Activated CD4-positive, alpha-beta T cell treated with anti-CD3 and anti-CD28 coated beads, Interleukin-2, Interleukin-6, amounts not matched to agents 100 ng/mL and 50 ng/mL, durations not matched to agents 16 hours and 8 hours (primary cell): ENCODE measurements at regions not wholly inside any gene's neighbourhood (a gene's known extent, or its start where the extent isn't known, plus 50 kb on each side); places are given as distances from the start of the nearest gene placed in this dataset.
A peak's percentile ranks its signal among the peaks of the same experiment; 100 is the strongest.

Source experiments
- DNase-seq: peaks from one replicate; pipeline ENCODE4 v3.0.0-alpha.2; 2020

DNA sequence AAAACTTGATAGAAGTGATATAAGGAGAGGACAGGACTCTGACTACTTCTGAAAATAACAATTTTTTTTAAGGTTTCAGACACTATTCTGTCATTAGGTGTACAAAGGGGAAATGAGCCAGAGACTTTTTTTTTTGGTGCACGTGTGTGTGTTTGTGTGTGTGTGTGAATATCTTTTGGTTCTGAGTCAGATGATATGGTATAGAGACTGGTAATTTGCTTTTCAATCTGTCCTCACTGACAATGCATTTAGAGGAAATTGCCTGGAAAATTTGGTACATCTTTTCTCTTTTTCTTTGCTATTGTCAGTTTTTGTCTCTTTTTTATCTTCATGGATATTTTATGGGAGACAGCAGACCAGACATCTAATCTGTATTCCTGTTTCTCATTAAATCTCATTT lies 59.3 kb downstream of the DDIT4L start:
- DNase-seq, result no peak

DNA sequence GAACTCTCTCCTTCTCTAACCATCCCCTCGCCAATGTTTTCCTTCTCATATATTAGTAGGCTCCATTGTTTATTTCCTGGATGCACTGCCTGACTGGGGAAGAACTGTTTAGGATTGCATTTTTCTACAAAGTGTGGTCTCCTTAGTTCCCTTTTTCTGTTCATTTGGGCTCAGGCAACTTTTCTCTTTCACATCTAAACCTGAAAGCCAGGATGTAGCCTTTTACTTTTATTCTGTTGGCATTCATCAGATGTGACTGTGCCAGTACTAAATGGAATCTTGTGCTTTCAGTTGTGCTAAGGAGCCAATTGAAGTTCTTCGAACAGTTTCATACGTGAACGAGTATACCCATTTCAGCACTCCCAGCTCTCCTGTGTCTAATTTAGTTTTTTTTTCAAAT lies 59.8 kb downstream of the DDIT4L start:
- DNase-seq, result no peak

DNA sequence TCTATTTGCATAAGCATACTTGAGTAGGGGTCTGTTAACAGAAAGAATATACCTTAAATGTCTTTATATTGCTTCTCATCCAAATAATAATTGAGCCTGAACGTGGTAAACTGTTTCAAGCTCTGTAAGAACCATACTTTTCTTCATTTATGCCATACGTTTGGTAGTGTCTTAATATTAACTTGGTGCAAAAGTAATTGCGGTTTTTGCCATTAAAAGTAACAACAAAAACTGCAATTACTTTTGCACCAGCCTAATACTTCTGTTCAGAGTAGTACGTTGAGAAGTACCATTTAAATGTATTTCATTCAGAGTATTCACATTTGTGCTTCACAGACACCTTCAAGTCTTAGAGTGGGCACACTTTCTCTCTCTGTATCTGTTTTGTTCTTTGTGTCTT lies 60.5 kb downstream of the DDIT4L start:
- DNase-seq, result no peak

DNA sequence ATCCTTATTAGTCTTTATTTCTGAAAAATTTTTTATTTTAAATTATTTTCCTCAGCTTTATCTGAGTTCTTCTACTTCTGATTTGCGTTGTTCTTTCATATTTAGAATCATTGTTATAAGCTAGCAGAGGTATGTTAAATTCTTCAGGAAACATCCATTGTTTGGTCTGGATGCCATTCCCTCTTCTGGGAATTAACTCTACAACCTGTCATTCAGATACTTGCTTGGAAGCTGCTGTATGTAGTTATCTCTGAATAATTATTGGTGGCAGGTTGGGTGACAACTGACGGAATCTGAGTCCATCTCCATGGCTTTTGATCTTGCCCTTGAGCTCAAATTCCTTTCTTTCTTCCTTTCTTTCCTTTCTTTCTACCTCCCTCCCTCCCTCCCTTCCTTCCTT lies 61.9 kb downstream of the DDIT4L start:
- DNase-seq, result no peak

DNA sequence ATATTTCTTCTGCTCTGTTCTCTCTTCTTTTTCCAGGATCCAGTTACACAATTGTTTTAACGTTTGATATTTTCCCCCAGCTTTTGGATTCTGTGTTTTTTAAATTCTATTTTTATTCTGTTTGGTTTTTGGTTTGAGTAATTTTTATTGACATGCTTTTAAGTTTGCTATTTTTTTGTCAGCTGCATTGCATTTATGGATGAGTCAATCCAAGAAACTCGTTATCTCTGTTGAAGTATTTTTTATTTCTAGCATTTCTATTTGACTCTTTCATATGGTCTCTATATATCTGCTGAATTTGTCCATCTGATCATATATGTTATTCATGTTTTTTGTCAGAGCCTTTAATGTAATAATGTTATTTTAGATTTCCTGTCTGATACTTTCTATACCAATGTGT lies 65.6 kb downstream of the DDIT4L start:
- no peak for DNase-seq

DNA sequence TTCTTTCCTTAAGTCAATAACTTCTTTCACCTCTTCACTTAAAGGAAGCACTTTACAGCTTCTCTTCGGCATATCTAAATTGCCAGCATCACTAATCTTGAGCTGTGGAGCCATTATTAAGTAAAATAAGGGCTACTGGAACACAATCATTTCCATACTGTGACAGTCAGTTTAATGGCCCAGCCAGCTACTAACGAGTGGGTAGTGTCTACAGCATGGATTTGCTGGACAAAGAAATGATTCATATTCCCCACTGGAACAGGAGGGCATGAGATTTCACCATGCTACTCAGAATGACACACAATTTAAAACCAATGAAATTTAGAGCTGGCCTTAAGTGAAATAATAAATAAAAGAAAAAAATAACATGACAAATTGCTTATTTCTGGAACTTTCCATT lies 72.1 kb downstream of the DDIT4L start:
- no peak for DNase-seq

DNA sequence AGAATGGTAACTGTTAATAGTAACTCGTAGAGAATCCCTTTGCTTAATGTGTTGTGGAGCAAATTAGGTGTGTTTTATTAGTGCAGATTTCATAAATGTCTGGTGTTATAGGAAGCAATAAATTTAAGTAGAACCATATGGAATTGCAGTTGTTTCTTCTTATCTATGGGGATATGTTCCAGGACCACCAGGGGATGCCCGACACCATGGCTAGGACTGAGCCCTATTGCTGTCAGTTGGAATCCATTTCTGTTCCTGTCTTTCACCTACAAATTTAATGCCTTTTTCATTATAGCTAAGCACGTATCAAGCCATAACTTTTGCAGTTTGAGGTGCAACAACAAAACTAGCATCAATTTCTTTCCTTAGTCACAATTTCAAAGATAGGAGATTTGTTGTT lies 72.5 kb downstream of the DDIT4L start:
- no peak for DNase-seq

DNA sequence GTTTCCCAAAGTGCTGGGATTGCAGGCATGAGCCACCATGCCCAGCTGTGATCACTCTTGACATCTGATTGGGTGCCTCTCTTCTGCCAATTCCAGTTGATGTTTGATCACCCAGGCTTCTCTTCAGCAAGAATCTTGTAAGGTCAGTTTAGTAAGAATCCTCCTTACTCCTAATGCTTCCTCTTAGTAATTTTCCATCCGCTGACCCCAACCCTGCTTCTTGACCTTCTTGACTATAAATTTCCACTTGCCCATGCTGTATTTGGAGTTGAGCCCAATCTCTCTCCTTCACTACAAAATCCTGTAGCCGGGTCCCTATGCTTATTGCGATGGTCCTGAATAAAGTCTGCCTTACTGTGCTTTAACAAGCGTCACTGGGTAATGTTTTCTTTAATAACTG lies 75.4 kb downstream of the DDIT4L start:
- DNase-seq, result no peak

DNA sequence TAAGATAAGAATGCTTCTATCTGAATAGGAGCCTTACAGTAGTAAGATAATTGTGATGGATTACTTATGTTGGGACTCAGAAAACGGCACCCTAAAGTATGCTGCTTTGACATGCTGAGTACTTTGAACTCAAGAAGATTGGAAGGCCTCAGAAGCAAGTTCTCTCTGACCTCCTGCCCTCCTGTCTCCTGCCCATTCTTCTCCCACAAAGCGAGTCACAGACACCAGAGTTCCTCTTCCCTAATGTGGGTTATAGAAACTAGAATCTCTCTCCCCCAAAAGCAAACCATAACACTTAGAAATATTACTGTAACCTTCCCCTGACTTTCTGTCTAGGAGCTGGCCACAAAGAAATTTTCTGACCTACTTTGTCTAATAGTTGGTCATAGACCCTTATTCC lies 76.5 kb downstream of the DDIT4L start:
- DNase-seq, result no peak

DNA sequence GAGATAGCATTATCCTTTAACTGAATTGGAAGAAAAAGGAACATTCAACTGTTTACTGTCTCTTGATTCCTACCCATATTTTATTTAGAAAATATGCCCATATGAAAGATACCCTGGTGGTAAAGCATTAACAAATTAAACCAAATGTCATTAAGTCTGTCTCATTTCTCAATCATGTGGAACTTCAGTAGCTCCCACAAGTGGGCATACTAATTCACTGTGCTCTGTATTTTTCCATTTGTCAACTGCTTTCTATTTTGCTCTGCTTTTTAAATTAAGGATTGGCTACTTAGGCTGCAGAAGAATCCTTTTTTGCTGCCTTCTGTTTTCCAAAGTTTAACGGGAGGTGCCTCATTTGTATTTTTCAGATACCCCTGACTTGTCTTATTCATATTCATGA lies 77.2 kb downstream of the DDIT4L start:
- no peak for DNase-seq

DNA sequence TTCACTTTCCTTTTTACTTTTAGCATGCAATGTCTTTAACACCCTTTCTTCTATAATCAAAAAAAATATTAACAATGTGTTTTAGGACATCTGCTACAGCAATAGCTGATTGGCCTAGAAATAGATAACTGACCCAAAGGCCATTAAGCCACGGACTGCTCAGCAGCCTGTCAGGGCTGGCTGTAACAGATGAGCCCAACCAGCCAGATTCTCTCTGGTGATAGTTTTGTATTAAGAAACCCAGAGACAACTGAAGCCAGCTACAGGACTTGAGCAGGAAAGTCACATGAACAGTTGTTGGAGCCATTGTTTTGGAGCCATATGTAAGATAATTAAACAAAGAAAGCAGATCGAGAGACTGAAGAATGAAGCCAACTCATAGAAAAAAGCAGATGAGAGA lies 80.3 kb downstream of the DDIT4L start:
- DNase-seq, result no peak

DNA sequence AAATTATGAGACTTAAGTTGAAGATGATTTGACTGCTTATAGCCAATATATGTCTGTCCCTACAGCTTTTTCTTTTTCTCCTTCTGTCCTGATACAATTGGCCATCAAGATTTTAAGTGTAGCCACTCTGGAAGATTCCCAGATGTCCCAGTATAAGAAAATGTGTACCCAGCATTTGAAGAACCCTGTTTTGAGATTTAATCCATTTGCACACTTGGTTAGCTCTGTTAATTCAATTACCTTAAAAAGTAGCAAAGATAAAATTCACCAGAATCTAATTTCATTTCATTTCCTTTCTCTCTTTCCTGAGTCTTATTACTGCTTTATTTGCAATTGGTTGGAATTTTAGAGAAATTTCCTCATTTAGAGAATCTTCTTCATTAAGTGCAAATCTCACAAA lies 81.4 kb downstream of the DDIT4L start:
- no peak for DNase-seq

DNA sequence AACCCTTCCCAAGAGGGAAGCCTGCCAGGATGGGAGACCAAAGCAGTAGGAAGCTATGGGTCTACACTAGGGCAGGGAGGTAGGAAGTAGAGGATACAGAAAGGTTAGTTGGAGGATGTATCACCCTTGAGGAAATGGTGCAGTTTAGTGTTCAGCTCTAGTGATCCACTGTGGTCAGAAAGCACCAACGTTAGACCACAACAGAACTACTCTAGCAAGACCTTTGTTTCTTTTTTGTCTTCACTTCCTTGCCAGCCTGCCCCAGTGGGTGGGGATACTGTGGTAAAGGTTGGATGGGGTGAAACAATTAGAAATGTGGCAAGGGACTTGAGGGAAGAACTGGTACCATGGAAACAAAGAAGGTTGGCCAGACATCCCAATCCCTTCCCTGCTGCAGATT lies 83.3 kb downstream of the DDIT4L start:
- DNase-seq, result peak; percentile 68

DNA sequence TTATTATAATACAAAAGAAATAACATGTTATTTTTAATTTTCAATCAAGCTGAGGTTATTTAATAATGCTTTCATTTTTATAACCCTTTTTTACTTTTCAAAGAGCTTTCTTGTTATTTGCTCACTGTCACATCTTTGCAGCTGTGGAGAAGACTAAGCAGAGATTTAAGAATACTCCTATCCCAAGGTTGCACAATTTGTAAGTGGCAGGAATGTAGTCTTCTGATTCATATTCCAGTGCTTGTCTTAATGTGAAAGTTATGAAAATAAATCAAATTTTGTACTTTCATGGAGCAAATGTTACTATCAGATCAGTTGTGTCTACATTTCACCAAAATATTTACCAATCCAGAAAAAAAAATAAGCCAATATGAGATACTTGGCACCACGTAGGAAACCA lies 86.6 kb downstream of the DDIT4L start:
- DNase-seq, result no peak

DNA sequence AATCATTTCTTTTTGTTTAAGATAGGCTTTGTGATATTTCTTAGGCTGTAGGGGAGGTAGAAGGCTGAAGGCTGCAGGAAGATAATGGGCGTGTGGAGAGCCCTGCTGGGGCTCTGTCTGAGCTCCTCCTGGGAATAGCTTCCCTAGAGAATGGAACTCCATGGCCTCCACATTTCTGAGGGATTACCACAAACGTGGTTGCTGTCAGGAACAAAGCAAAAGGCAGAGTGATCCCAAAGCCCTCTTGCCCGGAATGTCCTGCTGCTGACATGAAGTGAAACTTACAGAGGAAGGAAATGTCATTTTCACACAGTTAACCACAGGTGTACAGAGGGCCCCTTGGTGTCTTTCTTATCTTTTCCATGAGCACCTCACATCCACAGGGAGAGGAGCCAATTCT lies 89.3 kb downstream of the DDIT4L start:
- DNase-seq, result peak; percentile 50

DNA sequence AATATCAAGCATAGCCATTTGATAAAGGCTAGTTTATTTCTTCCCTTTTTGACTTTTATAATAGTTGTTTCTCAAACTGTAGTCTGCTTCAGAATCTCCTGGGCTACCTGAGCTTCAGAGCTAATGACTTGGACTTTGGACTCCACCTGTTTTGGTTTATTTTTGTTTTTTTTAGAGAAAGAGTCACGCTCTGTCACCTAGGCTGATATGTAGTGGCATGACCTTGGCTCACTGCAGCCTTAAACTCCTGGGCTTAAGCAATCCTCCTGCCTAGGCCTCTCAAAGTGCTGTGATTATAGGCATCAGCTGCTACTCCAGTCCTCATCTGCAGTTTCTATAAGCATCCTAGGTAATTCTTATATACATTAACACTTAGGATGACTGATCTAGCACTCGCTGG lies 90.5 kb downstream of the DDIT4L start:
- no peak for DNase-seq

DNA sequence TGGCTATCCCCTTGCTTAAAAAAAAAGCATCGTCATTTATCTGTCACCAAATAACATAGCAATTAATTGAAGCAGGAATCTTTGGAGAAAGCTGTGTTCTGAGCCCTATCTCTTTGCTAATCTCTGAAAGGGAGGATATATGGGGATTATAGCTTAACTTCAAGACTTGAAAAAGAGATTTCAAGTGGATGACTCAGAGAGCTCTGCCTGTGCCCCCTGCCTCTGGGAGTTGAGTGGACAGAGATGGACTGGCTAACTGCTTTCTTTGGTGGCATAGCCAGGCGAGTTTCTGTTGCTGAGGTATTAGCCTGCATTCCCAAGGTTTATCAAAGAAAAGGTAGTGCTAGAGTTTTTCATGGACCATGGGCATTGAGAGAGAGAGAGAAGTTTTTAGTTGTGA lies 91.6 kb downstream of the DDIT4L start:
- no peak for DNase-seq

DNA sequence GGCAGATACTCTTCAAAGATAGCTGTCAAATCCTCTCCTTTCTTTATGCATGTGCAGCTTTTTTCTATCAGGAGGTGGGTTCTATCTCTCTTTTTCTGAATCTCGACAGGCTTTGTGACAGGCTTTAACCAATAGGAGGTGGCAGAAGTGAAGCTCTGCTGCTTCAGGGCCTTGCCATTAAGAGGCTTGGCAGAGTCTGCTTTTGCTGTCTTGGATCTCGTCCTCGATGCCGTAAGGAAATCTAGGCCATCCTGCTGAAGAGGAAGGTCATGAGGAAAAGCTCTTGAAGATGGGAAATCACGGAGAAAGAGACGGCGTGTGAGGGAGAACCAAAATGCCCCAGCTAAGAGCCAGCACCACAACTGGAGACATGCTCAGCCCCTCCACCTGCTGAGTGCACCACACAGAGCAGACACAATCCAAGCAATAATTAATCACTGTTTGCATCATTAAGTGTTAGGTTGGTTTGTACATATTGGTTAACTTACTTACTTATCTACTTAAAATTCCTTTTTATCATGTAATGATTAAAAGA lies 92.2 kb downstream of the DDIT4L start:
- no peak for DNase-seq

DNA sequence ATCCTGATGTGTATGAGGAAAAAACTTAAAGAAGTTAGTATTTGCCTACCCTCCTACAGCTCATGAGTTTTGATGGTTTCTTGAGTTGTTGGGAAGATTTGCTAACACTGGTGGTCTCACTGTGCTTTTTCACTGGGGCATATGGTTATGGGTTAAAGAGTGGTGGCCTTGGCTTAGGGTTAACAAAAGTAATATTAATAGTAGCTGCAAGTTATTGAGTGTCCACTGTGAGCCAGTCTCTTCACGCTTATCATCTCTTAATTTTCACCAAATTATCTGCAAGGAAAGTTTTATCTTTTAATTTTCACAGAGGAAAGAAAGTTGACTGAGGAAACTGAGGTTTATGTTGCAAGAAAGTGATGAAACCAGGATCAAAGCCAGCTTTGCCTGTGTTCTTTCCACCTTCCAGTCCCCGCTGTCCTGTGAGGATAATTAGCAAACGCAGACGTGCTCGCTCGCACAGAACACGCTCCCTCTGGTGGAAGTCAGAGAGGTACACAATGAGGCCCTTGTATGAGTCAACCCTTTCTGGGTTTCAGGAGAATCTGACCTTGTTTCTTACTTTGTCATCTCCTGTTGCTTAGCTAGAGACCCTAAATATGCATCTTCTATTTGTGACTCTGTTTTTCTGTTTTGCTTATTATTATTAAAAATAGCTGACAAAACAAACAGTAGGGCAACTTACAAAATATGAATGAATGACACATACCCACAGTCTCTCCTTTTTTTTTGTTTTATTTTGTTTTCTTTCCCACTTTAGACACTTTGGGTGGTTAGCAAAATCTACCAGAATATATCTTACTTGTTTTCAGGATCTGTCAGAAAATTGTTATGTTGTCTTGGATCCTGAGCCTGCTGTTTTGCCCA lies 94.3 kb downstream of the DDIT4L start:
- DNase-seq, result peak; percentile 85

DNA sequence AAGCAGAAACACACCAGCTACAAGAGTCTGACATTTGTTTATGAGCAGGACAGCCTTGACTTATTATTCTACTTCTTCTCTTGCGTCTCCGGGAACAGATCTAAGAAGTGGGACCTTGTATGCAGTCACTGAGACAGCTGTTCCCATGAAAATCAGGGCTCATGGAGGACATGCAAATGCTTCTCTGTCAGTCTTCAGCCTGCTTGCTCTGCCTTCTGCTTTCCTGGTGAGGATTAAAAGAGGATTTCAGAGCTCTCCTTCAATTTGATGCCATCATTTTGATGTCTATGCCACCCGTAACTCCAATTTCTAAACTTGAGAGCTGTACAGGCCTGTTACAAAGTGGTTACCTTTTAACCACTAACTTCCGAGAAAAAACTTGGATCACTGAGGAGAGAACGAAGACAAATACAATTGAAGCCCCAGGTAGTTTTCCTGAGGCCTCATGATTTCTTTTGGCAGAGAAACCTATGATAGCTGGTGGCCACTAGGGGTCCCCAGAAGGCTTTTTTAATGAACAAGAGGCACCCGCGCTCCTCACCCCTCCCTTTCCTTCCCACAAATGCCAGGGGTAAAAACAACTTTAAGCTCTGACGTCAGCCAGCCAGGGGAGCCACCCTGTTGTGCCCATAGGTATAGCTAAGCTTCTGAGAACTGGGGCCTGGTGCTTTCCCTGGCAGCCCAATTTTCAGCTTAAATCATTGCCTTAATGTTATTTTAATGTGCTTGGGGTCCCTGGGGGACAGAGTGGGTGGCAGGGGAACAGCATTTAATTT lies 97.0 kb downstream of the DDIT4L start:
- peak; percentile 90 for DNase-seq

DNA sequence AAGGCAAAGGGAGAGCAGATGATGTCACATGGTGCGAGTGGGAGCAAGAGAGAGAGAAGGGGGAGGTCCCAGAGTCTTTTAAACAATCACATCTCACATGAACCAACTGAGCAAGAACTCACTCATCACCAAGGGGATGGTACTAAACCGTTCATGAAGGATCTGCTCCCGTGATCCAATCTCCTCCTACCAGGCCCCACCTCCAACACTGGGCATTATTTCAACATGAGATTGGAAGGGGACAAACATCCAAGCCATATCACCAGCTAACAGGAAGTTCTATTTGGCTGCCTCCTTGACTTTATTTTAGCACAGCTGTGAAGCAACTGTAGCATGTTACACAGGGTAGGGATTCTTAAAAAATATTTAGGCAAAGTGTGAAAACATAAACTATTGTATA lies 102.5 kb downstream of the DDIT4L start:
- DNase-seq, result no peak

DNA sequence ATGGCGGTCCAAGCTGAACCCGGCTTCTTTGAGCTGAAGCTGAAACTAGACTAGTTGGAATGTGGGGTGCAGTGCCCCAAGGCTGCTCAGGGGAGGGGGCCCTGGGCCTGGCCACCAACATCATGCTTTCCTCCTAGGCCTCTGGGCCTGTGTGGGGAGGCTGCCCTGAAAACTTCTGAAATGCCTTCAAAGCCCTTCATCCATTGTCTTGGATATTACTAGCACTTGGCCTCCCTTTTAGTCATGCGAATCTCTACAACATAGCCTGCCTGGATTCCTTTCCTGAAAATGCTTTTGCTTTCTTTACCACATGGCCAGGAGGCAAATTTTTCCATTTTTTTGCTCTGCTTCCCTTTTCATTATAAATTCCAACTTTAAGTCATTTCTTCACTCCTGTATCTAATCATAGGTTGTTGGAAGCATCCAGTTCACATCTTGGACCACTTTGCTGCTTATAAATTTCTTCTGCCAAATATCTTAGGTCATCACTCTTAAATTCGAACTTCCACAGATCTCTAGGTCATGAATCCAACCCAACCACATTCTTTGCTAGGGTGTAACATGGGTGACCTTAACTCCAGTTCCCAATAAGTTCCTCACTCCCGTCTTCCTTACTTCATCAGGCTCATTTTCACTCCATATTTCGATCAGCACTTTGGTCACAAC lies 103.4 kb downstream of the DDIT4L start:
- DNase-seq, result no peak

DNA sequence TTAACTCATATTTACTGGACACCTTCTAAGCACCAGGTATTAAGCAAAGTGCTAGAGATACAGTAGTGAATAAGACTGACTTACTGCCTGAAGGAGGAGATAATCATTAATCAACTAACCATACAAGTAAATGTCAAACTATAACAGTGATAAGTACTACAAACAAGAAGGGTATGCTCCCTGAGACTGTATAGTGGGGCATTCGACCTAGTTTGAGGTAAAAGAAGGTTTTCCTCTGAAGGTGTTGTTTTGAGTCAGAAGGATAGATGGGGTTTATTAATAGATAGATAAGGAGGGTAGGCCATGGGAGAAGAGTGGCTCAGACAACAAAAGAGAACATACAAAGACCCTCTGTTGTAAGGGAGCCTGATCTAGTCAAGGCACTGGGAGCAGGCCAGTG lies 105.4 kb downstream of the DDIT4L start:
- DNase-seq, result no peak

DNA sequence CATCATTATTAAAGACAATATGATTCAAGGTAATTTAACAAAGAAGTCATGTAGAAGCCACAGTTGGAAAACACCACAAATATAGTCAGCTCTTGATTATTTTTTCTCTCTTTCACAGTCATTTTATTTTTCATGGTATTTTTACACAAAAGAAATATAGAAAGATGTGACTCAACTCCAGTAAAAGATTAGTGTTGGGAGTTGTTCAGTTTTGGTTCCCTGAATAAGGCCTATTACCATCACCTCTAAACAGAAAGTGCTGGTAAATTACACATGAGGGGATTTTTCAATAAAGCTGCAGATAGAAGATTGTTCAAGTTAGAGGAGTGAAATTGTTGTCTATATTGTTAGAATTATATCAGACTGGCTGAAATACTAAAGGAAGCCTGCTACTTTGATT lies 107.0 kb downstream of the DDIT4L start:
- no peak for DNase-seq
